Posterior cingulate gyrus (tissue), 11 donors: ENCODE measurements at regions not wholly inside any gene's neighbourhood (a gene's known extent, or its start where the extent isn't known, plus 50 kb on each side); places are given as distances from the start of the nearest gene placed in this dataset.
"Not testable (repeated sequence)": the region's sequence is repeated elsewhere in the genome, so short reads cannot be mapped to it uniquely, and the experiment has no call there.

Experiments used
- DNase-seq, 10 donors: peaks; one replicate each; pipeline versions ENCODE4 v3.0.0 to v3.0.0-alpha.2; 2020 to 2021; ENCODE audit warnings: mixed read lengths in 3 of 10
- intact Hi-C: fragments of 100-400 bp; cut with DNase I; formaldehyde crosslinking; loops from one replicate; pipeline ENCODE4 v1.15.1; 2023

DNA sequence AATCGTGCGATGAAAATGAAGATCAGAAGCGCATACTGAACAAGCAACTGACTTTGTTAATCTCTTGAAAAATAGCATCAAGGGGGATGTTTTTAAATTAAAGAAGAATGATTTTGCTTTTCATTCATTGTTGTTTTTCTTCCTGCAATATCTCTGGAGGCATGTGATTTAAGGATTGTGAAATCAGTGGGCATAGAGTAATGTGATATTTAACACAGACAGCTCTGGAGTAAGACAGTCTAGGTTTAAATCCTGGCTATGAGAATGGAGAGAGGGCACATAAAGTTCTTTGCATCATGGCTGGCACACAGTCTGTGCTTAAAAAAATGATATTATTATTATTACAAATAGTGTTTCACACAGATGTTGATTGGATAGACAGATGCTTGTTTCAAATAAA lies 243.1 kb upstream of the NBEA start:
- intact Hi-C loops: no loop called here

DNA sequence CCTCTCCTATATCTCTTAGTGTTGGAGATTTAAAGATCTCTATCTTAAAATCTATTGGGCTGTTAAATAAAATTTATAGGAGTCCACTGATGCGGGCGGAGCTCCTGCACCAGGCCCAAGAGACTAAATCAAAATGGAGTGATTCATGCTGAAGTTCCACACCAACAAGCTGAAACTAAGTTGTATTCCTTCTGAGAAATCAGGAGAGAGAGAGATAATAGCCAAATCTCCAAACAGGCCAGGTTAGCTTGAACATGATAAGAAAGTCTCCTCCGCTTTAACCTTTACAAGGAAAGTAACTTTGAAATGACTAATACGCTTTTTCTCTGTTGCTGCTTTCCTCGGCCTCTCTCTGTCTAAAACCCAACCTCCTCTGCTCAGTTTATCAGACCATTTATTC lies 241.9 kb upstream of the NBEA start:
- intact Hi-C loops: no loop called here
- no peak for DNase-seq

More for the DNA sequence above, 243.1 kb upstream of the NBEA start:
- no peak for DNase-seq

DNA sequence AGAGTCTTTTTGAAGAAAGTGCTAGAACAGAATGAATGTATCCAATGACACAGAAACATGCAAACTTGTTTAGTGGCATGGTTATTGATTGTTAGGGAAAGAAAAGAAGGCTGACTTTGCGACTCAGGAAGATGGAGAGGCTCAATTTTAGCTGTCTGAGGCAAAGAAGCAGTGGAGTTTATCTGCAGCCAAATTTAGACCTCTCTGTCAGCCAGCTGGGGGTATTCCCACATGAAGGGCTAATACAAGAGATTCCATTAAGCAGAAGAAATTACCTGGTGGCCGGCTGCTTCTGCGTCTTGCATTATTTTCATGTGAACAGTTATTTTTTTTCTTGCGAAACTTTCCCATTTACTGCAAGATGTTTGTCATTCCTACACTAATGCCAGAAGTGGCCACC lies 240.2 kb upstream of the NBEA start:
- intact Hi-C loops: no loop called here
- no peak for DNase-seq

DNA sequence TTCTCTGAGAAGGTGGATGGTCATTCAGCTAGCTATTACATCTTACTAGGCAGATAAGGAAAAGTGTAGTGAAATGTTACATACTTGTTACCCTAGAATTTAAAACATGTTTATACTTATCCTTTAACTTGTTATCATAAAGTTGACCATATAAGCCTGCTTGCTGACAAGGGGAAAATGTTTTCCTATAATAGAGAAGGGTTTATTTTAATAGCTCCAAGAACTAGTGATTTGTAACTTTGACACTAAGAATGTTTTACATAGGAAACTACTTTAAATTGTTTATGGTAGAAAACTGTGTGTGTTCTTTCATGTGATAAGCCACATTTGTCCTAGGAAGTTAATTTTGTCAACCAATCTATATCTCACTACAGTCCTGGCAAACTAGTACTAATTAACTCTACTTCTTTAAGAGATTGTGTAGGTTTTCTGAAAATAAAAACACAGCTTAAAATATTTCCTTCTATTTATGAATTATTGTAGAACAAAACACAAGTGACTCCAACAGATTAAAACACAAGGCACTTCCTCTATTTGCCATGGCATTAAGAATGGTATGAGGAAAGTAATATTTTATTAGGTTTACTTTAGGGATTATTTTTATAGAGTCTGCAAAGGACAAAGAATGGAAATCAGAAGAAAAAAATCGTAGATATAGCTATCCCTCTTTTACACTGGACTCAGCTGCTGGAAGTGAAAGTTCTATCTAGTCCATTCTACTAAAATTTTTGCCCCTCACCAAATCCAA lies 233.3 kb upstream of the NBEA start:
- no peak for DNase-seq
- intact Hi-C loops: no loop called here

DNA sequence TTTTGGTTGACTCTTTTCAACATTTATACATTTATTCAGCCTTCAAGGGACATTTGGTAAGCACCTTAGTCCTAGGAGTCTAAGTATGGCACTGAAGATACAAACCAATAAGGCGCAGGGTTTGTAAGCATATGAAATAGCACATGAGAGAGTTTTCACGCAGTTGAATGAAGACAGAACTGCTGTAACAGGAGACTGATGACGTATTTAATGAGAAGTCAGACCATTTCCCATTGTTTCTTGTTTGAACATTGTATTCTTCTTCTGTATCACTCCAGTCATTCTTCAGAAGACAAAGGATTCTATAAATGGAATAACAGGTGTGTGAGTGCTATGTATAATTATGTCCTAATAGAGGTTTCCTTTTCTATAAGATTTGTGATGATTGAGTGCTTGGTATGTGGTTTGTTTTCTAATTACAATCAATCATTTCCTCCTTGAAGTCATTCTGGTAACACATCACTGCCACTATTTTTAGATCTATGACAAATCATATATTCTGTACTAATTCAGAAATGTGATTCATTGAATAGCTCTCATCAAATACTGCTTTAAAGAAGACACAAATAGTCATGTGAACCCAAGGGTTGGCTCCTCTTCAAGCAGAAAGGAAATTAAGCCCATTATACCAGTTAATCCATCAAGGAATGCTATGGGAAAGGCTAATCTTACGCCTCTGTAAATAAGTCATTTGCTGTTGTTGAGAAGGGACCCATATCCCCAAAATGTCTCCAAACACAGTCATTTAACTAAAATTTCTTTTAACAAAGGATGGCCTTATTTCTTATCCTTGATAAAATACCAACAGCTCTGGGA lies 222.8 kb upstream of the NBEA start:
- intact Hi-C loops: no loop called here
- no peak for DNase-seq

DNA sequence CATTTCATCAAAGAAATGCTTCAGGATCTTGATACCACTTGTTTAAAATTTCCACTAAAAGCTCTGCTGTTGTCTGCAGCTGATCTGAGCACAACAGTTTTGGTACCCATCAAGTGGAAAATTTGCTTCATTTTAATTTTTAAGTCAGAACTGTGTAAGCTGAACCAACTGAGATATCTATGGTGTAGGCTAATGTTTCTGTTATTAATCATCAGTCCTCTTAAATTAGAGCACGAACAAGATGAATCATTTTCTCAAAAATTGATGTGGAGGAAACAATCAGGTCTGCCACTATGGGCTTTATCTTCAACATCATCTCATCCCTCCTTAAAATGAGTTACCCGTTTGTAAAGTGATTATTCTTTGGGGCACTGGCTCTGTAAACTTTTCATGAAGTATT lies 221.5 kb upstream of the NBEA start:
- no peak for DNase-seq
- intact Hi-C loops: loop anchor here (10.0 kb wide), 1 partner anchor 126 kb away; no protein-coding TSS in a partner anchor

DNA sequence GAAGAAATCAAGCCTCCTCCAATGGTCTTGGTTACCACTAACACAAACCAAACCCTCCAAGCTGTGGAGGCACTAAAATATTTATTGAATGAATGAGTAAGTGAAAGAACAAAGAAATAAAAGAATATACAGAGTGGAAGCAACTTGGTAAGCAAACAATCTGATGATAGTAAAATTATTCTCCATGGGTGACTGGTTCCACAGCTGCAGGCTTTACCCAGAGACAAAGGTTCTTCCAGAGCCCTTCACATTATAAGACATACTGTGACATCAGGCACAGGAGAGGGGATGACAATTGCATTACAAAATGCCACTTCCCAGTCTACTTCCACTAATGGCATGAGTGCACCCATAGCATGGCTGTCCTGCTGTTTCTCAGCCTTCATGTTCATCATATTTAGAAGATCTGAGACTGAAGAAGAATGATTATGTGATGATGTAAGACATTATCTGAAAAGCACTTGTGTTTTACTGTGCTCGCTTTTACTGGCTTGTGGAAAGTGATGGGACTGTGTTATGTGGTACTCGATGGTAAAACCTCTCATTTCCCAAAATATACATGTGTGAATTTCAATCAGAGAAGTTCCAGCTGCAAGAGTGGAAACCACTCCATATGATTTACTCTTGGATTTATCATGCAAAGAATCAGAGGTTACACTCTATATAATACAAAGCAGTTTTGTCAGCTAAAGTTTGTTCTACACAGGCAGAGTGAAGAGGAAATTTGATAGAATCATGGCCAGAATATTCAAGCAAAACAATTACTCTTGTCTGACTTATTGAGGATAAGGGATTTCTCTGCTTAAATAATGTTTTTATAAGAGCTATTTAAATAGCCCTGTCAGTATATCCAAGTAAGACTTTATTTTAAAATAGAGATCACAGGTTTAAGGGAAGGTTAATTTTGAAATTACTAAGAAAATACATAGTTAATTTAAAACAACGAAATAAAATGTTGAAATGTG lies 220.2 kb upstream of the NBEA start:
- intact Hi-C loops: loop anchor here (10.0 kb wide), 1 partner anchor 127 kb away; no protein-coding TSS in a partner anchor
- no peak for DNase-seq

DNA sequence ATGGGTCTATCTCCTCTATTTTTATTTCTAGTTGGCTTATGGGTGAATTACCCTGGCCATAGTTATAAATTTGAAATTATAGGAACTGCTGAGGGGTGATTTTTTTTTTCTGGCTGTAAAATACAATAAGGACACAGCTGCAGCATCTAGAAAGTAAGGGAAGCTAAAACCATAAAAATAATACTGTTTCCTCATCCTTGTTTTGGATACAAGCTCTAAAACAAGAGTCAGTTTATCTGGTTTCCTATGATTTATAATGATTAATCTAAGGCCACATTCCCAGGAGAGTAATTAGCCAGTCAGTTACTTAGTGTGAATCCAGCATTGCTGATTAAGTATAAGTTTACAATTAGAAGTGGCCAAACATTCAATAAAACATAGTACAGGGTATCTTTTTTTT lies 219.1 kb upstream of the NBEA start:
- intact Hi-C loops: loop anchor here (10.0 kb wide), 1 partner anchor 128 kb away; no protein-coding TSS in a partner anchor
- DNase-seq: no peak

DNA sequence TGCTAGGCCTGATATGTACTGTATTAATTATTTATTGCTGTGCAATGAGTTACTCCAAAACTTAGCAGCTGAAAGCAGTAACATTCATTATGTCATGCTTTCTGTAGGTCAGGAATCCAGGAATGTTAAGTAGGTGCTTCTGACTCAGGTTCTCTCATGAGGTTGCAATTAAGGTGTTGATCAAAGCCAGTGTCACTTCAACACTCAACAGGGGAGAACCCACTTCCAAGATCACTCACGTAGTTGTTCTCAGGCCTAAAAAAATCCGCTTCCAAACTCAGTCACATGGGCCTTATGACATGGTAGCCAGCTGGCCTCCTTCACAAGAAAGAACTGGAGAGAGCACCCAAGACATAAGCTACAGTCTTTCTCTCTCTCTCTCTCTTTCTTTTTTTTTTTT lies 211.1 kb upstream of the NBEA start:
- DNase-seq: no peak
- intact Hi-C loops: no loop called here

DNA sequence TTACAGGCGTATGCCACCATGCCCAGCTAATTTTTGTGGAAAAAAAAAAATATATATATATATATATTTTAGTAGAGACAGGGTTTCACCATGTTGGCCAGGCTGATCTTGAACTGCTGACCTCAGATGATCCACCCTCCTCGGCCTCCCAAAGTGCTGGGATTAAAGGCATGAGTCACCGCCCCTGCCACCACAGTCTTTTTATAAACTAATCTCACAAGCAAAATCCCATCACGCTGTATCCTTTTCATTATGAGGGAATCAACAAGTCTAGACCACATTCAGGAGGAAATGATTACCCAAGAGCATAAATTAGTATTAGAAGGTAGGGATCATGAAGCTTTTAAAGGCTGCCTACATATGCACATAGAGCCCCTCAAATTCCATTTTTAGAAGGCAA lies 210.6 kb upstream of the NBEA start:
- DNase-seq: no peak
- intact Hi-C loops: no loop called here

DNA sequence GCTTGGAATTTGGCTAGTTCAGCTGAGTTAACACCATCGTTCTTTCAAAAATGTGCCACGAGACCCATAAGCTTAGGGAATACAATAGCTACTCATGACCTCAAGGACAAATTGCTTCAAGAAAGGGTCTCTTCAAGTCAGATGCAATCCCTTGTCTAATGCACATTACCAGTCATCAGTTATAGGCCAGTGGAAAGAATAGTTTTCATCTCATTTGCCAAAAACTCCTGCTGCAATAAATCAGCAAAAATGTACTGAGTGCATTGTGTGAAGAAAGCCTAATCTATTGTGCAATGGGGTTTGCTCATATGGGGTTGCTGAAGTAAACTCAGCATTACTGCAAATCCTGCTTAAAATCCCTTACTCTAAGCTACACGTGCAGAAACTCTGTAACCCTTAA lies 208.3 kb upstream of the NBEA start:
- no peak for DNase-seq
- intact Hi-C loops: no loop called here

DNA sequence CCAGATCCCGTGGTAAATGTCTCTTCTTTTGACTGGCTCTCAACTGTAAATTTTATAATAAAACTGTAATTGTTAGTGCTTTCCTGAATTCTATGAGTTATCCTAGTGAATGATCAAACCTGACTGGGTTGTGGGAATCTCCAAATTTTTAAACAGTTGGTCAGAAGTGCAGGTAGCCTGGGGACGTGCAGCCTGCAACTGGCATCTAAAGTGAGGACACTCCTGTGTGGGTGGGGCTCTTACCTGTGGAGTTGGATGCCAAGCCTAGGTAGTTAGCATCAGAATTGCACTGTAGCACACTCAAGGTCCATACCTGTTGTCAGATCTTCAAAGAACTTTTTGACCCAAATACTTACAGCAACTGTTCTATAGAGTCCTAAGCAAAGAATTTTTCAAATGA lies 207.1 kb upstream of the NBEA start:
- intact Hi-C loops: no loop called here

DNA sequence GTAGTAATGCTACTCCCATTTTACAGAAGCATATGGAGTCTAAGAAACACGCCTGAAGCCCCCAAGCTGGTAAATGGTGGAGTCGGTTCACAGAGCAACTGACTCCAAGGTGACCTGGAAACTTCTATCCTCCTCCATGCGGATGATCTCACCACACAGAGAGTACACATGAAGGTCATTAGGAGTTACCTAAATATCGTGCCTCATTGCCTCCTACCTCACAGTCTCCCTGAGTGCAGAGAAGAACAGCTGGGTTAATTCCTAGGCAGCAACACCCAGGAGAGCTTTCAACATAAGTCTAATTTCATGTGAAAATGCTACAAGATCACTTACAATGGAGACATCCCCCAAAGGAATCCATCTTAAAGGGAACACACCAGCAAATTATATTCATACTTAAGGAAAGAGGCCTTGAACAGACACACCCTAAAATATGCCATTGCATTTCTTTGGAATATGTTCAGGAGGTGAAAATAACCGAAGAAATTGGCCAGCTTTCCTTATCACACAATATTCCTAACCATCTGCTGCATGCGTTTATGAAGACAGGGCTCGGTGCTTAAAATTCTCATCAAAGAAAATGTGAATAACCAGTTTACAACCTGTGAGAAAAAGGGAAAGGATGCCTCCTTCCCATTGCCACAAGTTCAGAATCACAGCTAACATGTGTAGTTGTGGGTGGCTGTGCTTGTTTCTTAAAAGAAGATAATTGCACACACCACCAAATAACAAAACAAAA lies 203.6 kb upstream of the NBEA start:
- intact Hi-C loops: no loop called here
- DNase-seq: no peak

More for the DNA sequence above, 207.1 kb upstream of the NBEA start:
- no peak for DNase-seq

DNA sequence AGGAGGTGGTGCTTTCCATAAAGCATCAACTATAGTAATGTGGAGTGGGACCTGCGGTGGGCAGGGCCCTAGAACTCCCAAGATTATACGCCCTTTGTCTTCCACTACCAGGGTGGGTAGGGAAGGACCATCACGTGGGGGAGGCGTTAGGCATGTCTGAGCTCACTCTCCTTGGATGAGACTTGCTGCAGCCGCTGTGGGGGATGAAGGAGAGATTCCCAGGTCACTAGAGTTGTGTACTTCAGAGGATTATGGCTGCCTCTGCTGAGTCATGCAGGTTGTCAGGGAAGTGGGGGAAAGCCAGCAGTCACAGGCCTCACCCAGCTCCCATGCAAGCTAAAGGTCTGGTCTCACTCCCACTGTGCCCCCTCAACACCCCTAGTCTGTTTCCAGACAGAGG lies 195.0 kb upstream of the NBEA start:
- intact Hi-C loops, DNase-seq: not testable (repeated sequence)

DNA sequence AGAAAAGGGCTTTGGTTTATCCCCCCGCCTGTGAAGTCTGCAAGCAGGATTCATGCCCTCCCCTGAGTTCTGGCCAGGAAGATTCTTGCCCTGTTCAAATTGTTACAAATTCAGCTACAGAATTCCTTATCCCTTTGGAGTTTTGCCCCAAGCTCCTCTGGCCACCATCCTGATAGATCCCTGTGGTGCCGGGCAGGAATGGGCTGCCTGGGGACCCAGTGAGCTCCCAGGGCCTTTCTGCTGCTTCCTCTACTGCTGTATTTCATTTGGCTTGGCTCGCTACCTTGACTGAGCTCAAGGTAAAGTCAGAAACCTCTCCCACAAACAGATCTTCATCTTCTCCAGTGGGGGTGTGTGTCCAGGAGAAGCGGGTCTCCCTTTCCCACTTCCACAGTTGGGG lies 194.6 kb upstream of the NBEA start:
- no peak for DNase-seq
- intact Hi-C loops: no loop called here

DNA sequence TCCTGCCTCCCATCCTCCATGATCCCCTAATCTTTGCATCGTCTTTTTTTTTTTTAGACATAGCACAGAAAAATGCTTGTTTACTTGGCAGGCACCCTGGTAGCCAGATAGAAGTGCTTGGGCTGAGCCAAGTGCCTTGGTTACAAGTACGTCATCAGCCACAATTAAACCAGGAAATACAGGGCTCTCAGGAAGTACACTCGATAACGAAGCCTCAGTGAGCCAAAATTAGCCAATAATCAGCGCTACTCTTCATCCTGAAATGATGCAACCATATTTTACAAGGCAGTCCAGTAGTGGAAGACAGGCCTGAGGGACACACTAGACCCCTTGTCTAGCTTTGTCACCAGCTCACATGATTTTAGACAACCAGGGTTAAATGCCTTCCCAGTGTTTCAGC lies 194.0 kb upstream of the NBEA start:
- intact Hi-C loops: no loop called here
- DNase-seq: peak in 1 of 10 donors; percentile 66

DNA sequence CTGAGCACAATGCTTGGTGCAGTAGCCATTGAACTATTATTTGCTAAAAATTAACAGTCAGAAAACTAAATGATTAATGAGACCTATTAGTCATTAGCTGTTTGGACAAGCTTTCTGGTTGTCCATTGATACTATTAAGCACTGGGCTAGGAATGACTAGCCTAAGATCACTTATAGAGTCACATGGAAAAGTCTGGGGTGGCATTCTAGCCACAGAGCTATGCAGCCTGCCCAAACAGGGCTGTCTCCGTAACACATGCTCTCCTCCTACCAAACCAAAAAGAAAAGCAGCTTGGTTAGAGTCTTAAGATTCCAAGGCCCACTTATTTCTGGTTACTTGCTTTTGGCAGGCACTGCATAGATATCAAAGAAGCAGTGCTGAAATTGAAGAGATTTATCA lies 193.5 kb upstream of the NBEA start:
- no peak for DNase-seq
- intact Hi-C loops: no loop called here

DNA sequence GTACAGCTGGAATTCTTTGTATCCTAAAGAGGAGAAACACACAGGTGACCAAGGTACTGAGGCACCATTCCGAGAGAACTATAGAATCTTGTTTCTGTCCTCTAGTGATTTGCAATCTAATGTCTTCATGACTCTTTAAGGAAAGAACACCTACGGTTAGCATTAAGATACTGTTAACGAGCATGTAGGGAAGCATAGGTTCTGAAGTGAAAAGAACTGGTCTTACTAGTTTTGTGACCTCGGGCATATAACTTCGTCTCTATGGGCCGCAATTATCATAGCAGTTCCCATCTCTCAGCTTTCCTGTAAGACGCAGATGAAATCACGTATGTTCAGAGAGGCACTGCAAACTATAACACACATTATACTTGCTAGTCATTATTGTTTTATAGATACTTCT lies 193.0 kb upstream of the NBEA start:
- no peak for DNase-seq
- intact Hi-C loops: no loop called here

DNA sequence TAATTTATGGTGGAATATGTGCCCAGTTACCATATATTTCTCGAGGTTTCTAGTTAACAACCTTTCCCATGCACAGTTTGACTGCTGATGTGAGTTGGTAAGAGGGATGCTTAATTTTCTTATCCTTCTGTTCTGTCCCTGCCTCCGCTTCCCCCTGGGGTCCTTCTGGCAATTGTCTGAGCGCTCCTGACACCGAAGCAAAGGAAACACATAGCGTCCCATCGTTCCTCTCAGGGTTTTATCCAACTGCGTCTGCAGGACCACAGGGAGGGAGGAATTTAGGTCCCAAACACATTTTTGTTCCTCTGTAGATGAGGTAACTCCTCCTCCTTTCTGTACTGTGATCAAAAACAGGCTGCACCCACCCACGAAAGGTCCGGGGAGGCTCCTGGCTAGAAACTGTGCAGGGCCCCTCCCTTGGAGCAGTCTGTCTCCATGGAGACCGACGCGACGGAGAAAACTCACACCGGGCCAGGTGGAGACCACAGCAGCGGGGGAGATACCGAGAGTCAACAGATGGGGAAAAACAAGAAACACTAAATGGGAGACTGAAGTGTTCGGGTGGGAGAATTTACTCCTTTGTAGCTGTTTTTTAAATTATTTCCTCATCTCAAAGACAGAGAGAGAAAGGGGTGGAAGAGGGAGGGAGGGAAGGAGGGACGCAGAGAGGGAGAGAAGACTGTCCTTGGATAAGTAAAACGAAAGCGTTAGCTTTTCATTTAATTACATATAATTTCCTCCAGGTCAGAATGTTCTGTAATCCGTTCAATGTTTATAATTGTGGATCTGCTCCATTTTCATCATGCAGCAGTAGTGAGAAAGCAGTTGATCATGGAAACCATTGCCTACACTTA lies 191.8 kb upstream of the NBEA start:
- DNase-seq: peak in 9 of 10 donors; percentile 31 to 93 (median 60)
- intact Hi-C loops: no loop called here
